Stimulated activated CD4-positive, alpha-beta T cell treated with anti-CD3 and anti-CD28 coated beads, TNF-alpha, amount 100 ng/mL, for 1 hour (primary cell): ENCODE measurements at regions not wholly inside any gene's neighbourhood (a gene's known extent, or its start where the extent isn't known, plus 50 kb on each side); places are given as distances from the start of the nearest gene placed in this dataset.
"Not testable (repeated sequence)": the region's sequence is repeated elsewhere in the genome, so short reads cannot be mapped to it uniquely, and the experiment has no call there.

Source experiments
- DNase-seq, 3 donors: peaks; one replicate each; pipeline ENCODE4 v3.0.0-alpha.2; 2020; ENCODE audit warnings: low read depth in 3 of 3, low spot score in 1 of 3

DNA sequence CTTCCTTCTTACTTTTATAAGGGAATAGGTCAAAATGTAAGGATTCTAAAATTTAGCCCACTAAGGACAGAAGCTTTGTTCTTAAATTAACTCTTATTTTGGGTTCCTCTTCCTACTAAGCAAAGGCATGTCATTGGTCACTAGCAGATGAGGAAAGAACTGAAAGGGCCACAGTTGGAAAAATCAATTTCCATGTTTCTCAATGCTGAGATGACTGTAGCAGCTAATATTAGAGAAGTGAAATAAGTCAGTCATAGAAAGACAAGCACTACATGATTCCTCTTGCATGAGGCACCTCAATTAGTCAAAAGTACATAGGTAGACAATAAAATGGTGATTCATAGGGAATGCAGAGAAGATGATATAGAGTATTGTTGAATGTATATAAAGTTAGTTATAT lies 353.7 kb downstream of the RSL24D1 start:
- no peak for DNase-seq

DNA sequence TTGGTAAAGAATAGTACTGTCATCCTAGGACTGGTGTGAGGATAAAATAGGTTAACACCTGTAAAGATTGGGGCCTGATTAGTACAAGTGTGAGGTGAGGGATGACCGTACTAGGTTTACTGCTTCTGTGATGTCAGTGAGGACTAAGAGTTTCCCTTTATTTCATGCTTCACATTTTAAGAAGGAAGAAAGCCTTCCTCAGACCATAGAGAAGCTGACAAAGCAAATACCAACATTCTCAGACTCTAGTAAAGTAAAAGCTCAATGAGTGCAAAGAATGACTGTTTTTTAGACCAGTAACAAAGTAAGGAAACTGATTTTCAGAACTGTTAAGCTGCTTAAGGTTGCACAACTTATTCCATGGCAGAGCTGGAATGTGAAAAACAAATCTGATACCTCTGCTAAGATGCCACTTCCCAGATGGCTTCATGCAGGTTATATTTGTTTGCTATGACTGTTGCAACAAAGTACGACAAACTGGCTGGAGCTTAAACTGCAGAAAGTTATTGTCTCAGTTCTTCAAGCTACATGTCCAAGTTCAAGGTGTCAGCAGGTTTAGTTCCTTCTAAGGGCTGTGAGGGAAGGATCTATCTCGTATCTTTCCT lies 354.9 kb downstream of the RSL24D1 start:
- no peak for DNase-seq

DNA sequence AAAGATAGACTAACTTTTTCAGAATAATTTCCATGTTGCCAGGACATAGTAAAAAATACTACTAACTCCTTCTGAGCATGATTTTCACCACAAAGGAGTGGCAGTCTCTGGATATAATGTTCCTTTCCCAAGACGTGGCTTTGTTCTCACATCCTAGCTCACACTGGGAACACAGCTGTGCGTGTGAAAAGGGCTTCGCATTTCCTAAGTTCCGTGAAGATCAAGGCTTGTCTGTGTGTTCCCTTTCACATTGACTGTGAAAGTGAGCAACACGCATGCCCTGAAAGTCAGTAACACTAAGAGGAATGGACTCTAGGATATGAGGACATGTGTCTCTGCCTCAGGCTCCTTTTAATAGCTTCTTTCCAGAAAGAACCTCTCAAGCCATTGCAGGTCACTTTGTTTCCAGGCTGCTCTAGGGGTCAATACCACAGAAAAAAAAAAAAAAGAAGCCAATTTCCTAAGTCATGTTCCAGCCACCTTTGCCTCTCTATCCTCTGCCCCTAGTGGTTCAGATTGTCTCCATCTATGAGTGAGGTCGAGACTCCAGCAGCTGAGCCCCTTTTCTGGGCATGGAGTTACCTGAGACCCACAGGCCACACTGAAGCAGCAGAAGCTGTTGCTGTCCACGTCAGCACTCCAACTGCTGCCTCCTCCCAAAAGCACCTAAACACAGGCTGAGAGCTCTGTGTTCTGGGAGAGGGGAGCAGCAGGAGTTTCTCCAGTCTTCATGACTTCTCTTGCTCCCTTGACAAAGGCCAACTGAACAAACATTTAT lies 355.9 kb downstream of the RSL24D1 start:
- DNase-seq = no peak

DNA sequence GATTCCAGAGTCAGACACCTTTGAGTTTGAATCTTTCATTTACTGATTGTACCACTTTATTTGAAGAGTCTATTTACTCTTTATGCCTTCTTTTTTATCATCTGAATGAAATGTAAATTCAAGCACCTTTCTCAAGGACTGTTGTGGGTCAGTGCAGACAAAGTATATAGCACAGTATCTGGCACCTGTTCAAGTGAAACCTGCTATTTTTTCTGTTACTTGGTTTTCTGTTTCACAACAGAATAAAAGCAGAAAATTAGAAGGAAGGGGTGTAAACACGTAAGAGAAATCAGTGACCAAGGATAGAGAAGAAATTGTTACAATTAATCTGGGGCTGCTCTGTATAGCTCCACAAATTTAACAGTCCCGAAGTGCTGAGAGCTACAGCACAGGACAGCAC lies 357.4 kb downstream of the RSL24D1 start:
- DNase-seq = no peak

DNA sequence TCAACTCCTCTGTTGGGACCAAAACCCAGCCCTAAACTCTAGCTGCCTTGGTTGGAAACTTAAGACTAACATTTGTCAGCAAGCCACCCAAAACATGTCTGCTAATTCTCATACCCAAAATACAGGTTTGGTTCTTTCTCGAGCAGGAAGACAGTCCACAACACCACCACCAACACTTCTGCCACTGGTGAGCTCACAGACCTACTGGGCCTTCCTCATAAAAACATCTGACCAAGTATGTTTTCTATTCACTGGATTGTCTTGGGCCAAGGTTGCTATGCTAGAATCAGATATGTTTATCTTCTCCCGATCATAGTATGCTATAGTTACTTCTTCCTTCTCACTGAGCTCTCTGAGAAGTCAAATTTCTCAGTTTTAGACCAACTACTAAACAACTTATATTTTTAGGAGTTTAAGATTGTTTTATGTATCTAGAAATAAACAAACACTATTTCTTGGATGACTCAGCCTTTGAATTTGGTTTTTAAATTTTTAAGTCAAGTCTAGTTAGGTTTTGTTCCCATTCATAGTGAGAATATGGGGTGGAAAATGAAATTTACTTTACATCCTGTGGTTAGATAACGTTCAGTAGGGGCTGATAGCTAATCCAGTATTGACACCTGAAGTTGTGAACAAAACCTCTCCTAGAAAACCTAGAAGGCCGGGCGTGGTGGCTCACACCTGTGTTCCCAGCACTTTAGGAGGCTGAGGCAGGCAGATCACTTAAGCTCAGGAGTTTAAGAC lies 360.5 kb downstream of the RSL24D1 start:
- no peak for DNase-seq

DNA sequence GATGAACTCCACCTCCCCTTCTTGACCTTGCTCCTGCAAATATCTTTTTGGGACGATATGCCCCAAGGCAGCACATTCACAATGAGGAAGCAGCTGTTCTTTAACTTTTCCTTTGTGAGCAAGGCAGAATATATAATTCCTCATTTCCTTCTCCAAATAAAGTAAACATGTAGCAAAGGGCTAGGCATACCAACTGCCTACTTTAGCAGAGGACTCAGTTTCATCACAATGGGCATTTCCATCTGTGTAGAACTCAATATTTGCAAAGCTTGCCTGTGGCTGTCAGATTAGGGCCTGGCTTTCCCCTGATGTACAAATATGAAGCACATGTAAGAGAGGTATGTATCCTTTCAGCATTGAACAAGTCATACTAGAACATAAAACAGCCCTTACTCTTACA lies 366.9 kb downstream of the RSL24D1 start:
- no peak for DNase-seq

DNA sequence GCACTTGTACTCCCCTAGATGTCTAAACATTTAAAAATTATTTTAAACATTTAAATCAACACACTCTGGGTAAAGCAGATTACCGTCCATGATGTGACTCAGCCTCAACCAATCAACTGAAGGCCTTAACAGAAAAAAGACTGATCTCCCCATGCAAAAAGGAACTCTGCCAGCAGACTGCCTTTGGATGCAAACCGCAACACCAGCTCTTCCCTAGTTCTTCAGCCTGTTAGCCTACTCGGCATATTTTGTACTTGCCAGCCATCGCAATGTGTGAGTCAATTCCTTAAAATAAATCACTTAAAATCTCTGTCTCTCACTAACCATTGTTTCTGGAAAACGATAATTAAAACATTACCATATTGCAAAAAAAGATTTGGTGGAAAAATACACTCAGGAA lies 375.9 kb downstream of the RSL24D1 start:
- no peak for DNase-seq

DNA sequence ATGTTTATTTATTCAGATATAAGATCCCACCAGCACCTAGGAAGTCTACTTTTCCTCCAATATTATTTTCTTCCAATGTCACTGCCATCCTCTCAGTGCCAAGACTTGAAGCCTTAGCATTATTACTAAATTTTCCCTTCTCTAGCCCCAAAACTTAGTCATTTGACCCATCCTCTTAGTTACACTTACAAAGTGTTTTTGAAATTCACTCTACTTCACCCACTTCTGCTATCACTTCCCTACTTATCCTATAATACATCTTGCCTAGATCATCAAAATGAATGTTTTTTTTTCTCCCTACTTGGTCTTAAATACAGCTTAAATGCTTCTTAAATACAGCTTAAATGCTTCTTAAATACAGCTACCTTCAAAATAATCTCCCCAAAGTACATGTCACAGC lies 376.6 kb downstream of the RSL24D1 start:
- DNase-seq = no peak

DNA sequence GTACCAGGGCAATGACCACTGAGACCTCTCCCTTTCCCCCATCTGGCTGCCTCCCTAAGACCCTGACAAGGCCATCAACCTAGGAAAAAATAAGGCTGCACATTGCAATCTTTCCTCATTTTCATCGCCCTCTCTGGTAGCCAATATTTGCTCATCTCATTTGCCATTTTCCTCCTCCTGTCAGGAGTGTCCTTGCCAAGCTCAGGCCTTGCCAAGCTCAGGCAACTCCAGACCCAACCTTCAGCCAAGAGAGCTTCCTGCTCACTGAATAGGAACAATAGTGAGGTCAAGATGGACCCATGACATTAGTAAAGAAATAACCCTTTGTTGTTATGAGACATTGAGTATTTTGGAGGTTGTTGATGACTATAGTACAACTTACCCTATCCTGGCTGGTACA lies 380.3 kb downstream of the RSL24D1 start:
- DNase-seq = no peak

DNA sequence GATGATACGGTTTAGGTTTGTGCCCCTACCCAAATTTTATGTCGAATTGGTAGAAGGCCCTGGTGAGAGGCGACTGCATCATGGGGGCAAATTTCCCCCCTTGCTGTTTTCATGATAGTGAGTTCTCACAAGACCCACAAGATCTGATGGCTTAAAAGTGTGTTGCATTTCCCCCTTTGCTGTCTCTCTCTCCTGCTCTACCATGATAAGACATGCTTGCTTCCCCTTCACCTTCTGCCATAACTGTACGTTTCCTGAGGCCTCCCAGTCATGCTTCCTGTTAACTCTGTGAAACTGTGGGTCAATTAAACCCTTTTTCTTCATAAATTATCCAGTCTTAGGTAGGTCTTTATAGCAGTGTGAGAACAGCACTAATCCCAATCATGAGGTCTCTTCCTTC lies 381.2 kb downstream of the RSL24D1 start:
- DNase-seq = no peak

DNA sequence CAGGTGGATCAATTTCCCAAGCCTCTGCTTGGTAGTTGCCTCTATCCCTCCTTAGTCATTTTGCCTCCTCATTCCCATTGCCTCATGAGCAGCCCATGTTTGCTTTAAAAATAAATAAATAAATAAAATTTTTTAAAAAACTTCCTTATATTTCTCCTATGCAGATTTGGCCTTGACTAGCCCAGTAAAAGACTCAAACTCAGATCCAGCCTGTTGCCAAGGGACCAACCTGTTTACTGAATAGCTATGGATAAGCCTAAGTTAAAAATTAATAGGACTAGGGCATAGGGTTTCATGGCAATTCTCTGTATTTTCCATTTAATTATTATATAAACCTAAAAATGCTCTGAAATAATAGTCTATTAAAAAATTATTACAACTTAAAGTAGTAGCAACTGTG lies 384.4 kb downstream of the RSL24D1 start:
- no peak for DNase-seq

DNA sequence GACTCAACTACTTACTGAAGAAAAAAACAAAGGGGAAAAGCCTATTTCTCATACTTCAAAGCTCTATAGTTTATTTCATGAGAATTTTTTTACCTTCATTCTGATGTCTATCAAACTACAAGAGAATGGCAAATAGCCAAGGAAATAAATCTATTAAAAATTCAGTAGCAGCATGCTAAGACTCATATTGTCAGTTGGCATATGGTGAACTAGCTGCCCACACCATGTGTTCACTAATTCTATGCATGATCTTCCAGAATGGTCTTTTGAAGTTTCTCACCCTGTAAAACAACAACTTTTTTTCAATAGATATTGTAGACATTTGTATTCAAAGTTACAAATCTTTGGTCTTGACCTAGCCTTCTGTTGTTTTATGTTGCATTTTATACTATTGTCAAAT lies 386.2 kb downstream of the RSL24D1 start:
- no peak for DNase-seq

DNA sequence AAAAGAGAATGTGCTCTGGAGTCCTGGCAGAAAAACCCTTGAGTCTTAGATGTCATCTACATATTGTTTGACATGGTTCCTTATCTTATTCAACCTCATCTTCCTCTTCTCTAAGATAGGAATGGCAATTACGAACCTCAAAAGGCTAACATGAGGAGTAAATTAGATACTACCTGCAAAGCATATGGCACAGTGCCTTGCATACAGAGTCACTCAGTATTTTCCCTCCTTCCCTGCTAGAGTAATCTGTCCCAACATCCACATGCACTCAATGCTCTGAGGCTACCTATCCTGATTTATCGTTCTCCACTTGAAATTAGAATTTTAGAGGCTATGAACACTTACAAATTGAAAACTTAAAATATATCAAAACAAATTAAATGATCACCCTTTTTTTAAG lies 386.7 kb downstream of the RSL24D1 start:
- no peak for DNase-seq

DNA sequence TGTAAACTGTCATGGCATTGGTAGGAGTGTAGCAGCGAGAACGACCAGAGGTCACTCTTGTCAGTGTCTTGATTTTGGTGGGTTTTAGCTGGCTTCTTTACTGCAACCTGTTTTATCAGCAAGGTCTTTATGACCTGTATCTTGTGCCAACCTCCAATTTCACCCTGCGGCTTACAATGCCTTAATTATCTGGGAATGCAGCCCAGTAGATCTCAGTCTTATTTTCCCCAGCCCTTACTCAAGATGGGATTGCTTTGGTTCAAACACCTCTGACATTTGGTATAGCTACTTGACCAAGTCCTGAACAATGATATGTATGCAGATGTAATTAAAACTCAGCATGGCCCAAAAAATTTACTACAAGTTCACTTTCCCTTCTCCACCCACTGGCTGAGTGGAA lies 388.4 kb downstream of the RSL24D1 start:
- no peak for DNase-seq

DNA sequence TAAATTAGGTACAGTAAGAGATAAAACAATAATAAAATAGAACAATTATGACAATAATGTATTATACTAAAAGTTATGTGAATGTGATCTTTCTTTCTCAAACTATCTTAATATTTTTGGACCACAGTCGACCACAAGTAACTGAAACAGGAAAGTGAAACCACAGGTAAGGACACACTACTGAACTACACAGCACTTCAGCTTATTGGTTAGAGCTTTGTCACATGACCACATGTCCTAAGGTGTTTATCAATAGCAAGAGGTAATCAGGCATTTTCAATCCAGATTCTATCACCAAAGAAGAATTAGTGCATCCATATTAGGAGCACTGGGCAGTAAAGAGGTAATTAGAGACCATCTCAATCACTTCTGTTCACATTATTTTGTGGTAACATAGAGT lies 392.8 kb downstream of the RSL24D1 start:
- DNase-seq = no peak

DNA sequence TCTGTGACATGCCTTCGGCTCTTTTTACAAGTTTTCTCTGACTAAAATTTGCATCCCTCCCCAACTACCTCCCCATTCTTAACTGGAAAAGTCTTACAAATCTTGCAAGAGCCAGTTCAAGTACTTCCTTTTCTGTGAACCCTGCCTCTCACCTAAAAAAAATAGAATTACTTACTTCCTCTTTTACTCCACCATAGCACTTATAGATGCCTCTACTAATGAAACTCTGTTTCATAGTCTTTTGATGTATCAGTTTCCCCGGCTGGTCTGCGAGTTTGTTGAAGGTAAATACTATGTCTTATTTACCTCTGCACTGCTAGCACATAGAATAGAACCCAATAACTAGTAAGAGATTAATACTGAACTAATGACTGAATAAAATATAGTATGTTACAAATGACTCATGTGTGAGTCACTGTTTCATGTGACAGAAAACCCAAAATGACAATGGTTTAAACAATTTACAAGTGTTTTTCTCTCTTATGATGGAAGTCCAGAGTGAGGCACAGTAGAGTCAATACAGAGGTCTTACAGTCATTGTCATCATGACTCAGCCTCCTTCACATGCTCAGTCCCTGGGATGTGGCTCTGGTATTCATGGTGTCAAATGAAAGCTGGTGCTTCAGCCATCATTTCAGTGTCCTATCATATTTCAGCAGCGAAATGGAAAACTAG lies 393.5 kb downstream of the RSL24D1 start:
- no peak for DNase-seq

DNA sequence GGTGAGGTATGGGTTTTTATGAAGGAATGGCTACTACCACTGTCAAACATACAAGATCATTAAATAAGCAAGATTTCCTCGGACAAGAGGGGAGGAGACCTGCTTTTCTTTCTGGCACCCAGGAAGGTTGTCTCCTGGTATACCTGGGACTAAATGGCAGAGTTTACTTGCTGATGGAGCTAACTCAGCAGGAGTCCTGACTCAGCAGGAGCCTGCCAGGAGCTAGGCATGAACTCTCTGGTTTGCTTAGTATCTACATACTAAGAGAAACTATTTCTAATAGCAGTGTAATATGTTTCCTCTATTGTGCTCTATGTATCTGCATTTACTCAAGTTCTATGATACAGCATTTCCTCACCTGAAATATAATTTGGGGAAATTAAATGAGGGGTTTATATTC lies 404.2 kb downstream of the RSL24D1 start:
- no peak for DNase-seq

DNA sequence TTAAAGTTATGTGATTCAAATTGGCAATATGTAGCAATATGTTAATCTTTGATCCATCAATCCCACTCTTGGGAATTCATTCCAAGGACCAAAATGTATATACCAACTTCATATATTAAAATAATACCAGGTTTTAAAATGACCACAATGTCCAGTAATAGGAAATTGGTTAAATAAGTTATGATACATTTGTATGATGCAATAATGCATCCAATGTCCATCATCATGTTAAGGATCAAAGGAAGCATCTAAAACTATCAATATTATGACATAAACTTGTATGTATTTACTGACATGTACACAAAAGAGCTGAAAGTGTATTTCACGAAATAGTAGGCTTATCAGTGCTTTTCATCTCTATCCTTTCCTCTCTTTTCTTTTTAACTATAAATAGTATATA lies 406.0 kb downstream of the RSL24D1 start:
- no peak for DNase-seq

DNA sequence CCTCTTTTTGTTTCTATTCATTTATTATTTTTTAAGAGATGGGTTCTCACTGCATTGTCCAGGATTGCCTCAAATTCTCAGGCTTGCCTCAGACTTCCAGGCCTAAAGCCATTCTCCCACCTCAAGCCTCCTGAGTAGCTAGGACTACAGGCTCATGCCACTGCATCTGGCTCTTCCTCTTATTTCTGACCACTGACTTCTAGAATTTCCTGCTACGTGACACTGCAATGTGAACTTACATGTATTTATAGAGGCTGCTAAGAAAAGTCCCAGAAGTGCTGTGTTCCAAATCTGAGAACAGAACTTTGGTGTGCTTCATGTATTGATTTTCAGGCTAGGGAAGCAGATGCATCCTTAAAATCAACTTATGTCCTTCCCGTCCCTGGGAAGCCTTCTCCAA lies 407.4 kb downstream of the RSL24D1 start:
- DNase-seq = no peak

DNA sequence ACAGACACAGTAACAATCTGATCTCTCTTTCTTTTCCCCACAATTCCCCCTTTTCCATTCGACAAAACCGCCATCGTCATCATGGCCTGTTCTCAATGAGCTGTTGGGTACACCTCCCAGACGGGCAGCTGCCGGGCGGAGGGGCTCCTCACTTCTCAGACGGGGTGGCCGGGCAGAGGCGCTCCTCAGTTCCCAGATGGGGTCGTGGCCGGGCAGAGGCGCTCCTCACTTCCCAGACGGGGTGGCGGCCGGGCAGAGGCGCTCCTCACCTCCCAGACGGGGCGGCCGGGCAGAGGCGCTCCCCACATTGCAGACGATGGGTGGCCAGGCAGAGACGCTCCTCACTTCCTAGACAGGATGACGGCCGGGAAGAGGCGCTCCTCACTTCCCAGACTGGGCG lies 415.5 kb downstream of the RSL24D1 start:
- DNase-seq = not testable (repeated sequence)

DNA sequence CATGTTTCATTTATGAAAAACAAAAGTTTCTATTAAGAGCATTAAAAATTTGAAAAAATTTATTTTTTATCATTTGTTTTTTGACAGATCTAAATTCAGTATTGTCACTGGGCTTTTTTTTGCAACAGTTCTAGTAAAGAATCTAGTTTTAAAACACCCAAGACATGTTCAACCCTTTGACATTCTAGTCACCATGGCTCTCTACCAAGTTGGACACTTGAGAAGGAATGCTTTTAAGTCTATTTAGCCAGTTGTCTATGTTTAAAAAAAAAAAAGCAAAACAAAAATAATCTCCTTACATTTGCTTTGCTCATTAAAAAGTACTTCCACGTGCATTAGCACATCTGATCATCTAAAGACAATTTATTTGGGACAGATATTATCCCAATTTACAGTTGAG lies 417.5 kb downstream of the RSL24D1 start:
- no peak for DNase-seq

DNA sequence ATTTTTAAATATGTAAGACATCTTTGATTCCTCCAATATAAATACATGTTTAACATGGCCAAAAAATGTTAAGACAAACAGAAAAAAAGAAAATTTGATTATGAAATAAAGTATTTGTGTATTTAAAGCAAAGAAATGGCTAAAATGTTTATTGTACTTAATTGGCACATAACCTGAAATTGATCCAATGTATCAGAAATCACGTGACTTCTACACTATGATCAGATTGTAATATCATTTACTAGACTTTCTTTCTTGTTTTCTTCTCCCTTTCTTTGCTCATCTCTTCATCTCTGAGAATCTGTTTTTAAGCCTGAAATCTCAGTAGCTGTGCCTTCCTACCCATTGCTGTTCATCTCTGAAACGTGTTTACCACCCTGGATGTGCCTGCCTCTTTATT lies 420.3 kb downstream of the RSL24D1 start:
- DNase-seq = no peak
